Stimulated activated CD8-positive, alpha-beta memory T cell treated with anti-CD3 and anti-CD28 coated beads, Interleukin-15, amount 100 ng/mL, for 1 hour (primary cell): ENCODE measurements at regions not wholly inside any gene's neighbourhood (a gene's known extent, or its start where the extent isn't known, plus 50 kb on each side); places are given as distances from the start of the nearest gene placed in this dataset.
A peak's percentile ranks its signal among the peaks of the same experiment; 100 is the strongest.
"Not testable (repeated sequence)": the region's sequence is repeated elsewhere in the genome, so short reads cannot be mapped to it uniquely, and the experiment has no call there.

Experiments
- DNase-seq: peaks from one replicate; pipeline ENCODE4 v3.0.0-alpha.2; 2020; ENCODE audit warnings: low read depth

- not testable (repeated sequence) for DNase-seq
Measured at GRCh38 chr1:146510248-146510983, 281.6 kb upstream of the NOTCH2NLA start.

- not testable (repeated sequence) for DNase-seq
Measured at GRCh38 chr1:146504121-146504520, 275.3 kb upstream of the NOTCH2NLA start.

- DNase-seq: not testable (repeated sequence)
Measured at GRCh38 chr1:146487555-146487954, 258.7 kb upstream of the NOTCH2NLA start.

- not testable (repeated sequence) for DNase-seq
Measured at GRCh38 chr1:146487155-146487554, 258.3 kb upstream of the NOTCH2NLA start.

- not testable (repeated sequence) for DNase-seq
Measured at GRCh38 chr1:146486300-146487014, 257.6 kb upstream of the NOTCH2NLA start.

GRCh38 chr1:146484195-146484594 lies 255.4 kb upstream of the NOTCH2NLA start:
- DNase-seq: not testable (repeated sequence)

GRCh38 chr1:146479188-146479587 lies 250.4 kb upstream of the NOTCH2NLA start:
- not testable (repeated sequence) for DNase-seq

- not testable (repeated sequence) for DNase-seq
Measured at GRCh38 chr1:146478125-146478720, 249.4 kb upstream of the NOTCH2NLA start.

GRCh38 chr1:146475086-146475485 lies 246.3 kb upstream of the NOTCH2NLA start:
- not testable (repeated sequence) for DNase-seq

- DNase-seq: not testable (repeated sequence)
Measured at GRCh38 chr1:146474216-146474615, 245.4 kb upstream of the NOTCH2NLA start.

- peak; percentile 47 for DNase-seq
Measured at GRCh38 chr1:146472192-146472861, 243.5 kb upstream of the NOTCH2NLA start.

- DNase-seq: not testable (repeated sequence)
Measured at GRCh38 chr1:146459939-146460338, 231.1 kb upstream of the NOTCH2NLA start.

- not testable (repeated sequence) for DNase-seq
Measured at GRCh38 chr1:146459308-146459707, 230.5 kb upstream of the NOTCH2NLA start.

GRCh38 chr1:146448877-146449246 lies 220.0 kb upstream of the NOTCH2NLA start:
- DNase-seq: not testable (repeated sequence)

GRCh38 chr1:146448212-146448876 lies 219.5 kb upstream of the NOTCH2NLA start:
- peak; percentile 48 for DNase-seq

- not testable (repeated sequence) for DNase-seq
Measured at GRCh38 chr1:146443871-146444222, 215.0 kb upstream of the NOTCH2NLA start.

- DNase-seq: not testable (repeated sequence)
Measured at GRCh38 chr1:146443088-146443870, 214.5 kb upstream of the NOTCH2NLA start.

GRCh38 chr1:146438543-146438942 lies 209.7 kb upstream of the NOTCH2NLA start:
- not testable (repeated sequence) for DNase-seq

GRCh38 chr1:146416642-146417041 lies 187.8 kb upstream of the NOTCH2NLA start:
- DNase-seq: not testable (repeated sequence)

- not testable (repeated sequence) for DNase-seq
Measured at GRCh38 chr1:146415017-146415416, 186.2 kb upstream of the NOTCH2NLA start.

GRCh38 chr1:146413911-146414310 lies 185.1 kb upstream of the NOTCH2NLA start:
- DNase-seq: not testable (repeated sequence)
